Putamen (tissue), 1 donor: ENCODE measurements at regions not wholly inside any gene's neighbourhood (a gene's known extent, or its start where the extent isn't known, plus 50 kb on each side); places are given as distances from the start of the nearest gene placed in this dataset.
"Not testable (repeated sequence)": the region's sequence is repeated elsewhere in the genome, so short reads cannot be mapped to it uniquely, and the experiment has no call there.

Experiments used
- DNase-seq: peaks from one replicate; pipeline ENCODE4 v3.0.0-alpha.2; 2016; ENCODE audit warnings: low spot score

DNA sequence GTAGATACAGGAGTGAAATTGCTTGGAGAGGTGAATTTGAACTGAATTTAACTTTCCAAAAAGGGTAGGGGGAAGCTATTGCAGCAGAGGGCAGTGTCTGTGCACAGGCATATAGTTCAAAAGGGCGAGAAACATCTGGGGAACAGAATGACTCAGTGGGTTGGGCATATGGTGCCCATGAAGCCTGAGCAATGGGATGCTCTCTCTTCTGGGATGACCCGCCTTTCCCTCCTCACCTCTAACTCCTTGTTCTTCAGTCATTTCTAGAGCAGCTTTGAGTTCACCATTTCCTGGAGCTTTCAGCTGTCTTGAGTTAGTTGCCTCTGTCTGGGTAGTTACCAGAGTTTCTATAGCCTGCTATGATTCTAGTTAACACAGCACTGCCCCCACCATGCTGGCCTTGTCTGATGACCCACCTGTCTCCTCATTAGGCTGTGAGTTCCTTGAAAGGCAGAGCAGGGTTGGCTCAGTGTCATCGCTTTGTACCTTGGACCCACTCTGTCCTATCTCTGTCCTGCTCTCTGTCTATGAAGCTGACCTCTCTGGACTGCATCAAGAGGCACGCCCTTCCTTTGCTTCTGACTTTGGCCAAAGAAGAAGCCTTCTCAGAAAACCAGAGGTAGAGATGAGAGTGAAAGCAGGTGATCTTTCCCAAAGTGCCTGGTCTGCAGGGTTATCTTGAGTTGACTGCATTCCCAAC is 299.6 kb upstream of the KLF4 start:
- DNase-seq = no peak

DNA sequence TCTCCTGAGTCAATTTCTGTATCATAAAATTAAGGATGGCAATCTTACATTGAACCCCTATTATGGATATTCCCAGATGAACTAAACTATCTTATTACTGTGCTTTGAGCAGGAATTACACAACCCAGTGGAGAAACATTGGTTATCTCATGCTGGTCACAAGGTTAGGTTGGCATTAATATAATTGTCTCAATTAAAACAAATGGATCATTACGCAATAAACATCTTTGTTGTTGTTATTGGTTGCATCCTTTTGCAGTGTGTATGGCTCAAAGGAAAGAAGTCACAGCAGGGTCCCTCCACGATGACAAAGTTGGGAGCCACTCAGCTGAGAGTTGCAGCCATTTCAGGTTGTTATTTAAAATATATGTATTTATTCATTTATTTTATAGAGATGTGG is 297.0 kb upstream of the KLF4 start:
- no peak for DNase-seq

DNA sequence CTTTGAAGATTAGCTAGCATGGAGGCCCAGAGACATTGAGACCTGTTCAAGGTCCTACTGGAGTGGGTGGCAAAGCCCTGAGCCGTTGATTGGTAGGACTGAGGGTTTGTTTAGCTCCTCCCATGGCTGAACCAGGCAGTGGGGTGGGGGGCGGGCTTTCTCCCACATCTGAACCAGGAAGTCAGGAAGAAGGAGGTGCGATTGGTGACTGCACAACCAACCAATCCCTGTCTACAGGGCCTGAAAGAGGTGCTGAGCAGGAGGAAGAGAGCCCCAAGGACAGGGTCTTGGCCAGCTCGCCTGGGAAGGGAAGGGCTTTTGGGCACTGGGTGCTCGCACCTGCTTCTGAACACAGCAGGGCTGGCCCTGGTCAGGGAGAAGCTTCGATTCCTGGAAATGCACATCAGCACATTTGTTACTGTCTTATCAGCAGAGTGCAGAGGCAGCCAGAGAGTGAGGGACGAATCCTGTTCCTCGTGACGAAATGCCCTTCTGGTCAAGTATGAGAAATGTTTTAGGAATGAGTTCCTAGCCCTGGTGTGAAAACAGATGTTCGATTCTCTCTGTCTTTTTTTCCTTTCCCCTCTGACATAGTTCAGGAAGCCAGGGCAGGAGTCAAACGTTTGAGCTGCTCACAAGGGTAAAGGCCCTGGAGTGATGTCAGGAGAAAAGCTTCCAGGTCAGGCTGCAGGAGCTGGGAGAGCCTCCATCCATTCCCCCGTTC is 294.8 kb upstream of the KLF4 start:
- DNase-seq = no peak

DNA sequence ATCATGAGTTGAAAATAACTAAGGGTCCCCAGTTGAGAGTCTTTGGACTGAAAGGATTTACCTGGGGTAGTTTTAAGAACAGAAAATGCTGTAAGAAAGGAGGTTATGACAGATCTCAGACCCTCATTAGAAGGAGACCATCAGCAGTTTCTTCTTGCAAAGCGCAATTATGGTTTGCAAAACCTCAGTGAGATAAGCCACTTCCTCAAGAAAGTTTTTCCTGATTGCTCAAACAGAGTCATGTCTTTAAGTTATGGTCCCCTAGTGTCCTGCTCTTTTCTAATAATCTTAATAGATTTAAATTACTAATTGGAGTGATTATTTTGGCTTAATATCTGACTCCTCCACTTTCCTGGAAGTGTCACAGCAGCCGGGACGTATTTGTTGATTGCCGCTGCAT is 293.2 kb upstream of the KLF4 start:
- DNase-seq = no peak

DNA sequence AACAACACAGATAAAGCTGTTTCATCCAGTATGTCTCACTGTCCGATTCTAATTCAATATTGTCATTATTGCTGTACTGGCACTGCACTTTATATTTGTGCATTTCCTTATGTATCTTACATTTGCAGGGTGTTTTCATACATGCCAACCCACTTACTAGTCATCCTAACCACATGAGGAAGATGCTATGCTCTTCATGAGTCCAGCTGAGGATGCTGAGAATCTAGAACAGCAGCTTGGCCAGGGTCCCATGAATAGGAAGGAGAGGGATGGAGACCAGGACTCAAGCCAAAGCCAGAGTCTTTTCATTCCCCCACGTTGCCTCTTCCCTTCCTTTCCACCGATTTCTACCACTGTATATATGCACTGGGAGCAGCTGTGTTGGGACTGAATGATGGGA is 292.8 kb upstream of the KLF4 start:
- no peak for DNase-seq

DNA sequence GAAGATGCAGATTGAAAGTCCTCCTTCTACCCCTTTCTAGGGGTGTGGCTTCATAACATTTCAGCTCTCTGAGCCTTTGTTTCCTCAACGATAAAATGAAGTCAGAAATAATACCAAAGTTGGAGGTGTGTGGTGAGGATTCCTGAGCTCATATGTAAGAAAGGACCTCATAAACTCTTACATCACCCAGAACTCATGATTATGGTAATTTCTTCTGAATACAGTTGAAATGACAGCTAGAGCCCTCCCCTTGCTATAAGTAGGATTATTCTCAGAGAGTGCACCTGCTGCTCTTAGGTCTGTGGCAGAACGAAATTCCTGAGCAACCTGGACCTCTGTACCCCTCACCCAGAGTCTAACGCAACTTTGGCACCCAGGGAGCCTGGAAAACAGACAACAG is 291.4 kb upstream of the KLF4 start:
- DNase-seq = no peak

DNA sequence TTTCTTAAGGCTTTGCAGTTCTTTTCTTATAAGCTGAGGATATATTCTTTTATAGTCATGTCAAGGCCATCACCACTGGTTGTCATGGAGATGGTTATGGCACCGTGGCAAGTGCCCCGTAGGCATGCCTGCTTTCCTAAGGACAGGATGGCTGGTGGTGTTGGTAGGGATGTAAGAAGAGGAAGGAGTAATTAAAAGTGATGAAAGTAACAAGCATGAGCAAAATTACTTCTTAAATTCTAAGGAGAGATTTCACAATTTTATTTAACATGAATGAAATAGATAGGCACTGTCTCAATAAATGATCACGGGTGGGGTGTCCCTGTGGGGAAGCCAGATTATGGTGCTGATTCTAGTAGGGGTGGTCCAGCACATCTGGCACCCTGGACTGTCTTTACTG is 290.2 kb upstream of the KLF4 start:
- no peak for DNase-seq

DNA sequence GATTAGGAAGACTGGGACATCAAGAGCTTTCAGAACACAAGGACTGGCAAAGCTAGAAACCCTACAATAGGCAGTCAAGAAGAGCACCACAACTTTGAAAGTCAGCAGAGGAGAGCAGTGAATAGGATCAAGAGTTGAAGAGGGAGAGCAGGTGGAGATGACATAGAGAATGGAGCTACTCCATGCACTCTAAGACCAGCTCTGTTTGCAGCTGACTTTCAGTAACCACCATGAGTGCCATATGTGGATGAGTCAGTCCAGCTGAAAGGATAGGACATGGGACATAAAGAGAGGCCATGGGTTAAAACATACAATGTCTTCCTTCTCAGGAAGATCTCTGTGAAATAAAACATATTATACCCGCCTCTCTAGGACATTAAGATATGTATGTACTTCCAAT is 289.1 kb upstream of the KLF4 start:
- no peak for DNase-seq

DNA sequence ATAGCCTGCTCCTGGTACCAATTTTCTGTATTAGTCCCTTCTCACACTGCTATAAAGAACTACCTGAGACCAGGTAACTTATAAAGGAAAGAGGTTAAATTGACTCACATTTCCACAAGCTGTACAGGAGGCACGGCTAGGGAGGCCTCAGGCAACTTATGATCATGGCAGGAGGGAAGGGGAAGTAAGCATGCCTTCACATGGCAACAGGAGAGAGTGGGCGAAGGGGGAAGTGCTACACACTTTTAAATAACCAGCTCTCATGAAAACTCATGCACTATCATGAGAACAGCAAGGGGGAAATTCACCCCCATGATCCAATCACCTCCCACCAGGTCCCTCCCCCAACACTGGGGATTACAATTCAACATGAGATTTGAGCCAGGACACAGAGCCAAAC is 284.5 kb upstream of the KLF4 start:
- DNase-seq = not testable (repeated sequence)

DNA sequence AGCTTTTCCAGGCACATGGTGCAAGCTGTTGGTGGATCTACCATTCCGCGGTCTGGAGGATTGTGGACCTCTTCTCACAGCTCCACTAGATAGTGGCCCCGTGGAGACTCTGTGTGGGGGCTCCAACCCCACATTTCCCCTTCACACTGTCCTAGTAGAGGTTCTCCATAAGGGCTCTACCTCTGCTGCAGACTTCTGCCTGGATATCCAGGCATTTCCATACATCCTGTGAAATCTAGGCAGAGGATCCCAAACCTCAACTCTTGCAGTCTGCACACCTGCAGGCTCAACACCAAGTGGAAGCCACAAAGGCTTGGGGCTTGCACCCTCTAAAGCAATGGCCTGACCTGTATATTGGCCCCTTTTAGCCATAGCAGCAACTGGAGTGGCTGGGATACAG is 283.4 kb upstream of the KLF4 start:
- DNase-seq = no peak

DNA sequence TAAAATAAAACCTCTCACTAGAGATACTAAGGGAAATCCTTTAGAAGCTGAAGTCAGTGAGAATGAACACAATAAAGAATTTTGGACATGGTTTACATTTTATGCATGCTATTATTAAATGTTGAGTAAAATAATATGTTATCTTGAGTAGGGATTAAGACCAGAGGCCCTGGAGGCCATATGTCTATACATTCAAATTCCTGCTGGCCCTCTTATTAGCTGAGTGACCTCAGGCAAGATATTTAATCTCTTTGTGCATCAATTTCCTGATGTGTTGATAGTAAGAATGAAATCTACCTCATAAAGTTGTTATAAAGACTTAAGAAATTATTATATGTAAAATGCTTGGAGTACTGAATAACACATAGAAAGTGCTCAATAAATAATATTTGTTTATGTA is 281.1 kb upstream of the KLF4 start:
- DNase-seq = no peak

DNA sequence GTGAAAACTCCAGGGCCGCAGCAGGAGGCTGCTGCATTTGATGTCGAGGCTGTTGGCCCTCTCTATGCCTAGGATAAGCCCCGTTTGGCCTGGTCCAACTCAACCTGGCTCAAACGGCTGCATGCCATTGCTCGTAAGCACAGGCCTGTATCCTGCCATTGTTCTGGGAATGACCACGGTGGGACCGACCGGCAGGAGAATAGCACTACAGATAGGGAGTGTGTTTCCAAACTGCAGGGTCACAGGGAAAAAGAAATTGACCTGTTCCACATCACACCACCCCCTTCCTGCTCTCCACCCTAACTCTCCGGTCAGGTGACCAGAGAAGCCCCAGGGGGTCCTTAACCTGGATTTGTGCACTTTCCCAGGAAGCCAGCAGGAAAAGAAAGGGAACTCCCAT is 278.7 kb upstream of the KLF4 start:
- no peak for DNase-seq

DNA sequence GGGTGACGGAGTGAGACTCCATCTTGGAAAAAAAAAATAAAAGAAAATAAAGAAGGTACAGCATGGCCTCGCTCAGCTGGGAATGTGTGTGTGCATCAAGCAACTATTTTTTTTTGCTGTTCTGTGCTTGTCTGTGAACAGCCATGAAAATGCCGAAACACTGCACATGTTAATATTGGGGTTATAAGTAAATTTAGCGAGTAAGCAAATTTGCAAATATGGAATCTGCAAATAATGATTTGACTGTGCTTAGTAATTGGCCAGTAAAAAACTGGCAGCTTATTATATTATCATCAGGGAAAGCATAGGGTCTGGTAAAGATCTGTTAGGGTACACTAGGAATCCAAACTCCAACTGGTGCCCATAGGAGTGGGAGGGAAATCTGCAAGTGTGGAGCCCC is 278.1 kb upstream of the KLF4 start:
- DNase-seq = no peak

DNA sequence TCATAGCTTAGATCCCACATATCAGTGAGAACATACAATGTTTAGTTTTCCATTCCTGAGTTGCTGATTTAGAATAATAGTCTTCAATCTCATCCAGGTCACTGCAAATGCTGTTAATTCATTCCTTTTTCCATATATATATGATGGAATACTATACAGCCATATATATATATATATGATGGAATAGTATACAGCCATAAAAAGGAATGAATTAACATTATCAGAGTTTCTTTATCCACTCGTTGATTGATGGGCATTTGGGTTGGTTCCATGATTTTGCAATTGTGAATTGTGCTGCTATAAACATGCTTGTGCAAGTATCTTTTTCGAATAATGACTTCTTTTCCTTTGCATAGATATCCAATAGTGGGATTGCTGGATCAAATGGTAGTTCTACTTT is 273.9 kb upstream of the KLF4 start:
- not testable (repeated sequence) for DNase-seq

DNA sequence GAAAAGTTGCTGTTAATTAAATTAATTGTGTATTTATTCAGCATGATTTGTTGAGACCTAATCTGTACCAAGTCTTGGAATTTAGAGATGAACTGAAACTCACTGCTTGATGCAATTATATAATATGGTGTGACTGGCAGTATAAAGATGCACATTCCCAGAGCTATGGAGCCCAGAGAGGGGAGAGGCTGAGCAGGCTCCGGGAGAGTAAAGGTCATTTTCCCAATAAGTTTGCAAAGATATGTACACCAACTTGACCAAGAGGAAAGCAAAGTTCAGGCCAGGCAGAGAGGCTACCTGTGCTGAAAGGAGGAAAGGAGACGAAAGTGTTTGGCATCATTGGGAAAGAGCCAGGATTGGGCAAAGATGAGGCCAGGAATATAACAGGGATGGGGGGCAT is 271.7 kb upstream of the KLF4 start:
- DNase-seq = no peak

DNA sequence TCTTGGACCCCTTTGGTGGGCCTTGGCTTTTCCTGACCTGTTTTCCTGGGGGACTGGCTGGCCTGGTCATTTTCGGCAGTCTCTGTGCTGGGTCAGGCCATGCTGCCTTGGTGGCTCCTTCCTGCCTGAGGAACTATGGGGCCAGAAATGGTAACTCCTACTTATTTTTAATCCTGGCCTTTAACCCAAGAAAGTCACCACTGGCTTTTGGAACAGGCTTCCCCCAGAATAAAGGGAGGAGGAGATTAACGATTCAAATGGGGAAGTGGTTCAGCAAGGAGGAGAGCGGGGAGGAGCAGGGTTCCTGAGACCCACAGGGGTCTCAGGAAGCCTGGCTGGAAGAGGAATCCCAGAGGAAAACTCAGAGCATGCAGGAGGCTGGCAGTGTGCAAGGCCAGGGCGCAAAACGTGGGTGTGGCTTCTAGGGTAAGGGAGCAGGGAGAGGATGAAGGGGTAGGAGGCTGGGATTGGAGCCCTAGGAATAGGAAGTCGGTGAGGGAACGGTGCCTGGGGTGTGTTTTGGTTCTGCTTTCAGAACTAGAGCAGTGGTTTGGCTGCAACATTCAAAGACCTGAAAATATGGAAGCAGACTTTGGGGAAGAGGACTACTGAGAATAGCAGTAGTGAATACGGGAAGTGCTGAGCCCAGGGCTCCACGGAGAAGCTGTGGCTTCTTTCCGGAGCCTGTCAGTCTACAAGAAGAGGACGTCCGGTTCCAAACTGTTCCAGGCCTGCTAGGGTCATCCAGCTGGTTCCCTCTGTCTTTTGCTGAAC is 271.1 kb upstream of the KLF4 start:
- peak; percentile 47 for DNase-seq

DNA sequence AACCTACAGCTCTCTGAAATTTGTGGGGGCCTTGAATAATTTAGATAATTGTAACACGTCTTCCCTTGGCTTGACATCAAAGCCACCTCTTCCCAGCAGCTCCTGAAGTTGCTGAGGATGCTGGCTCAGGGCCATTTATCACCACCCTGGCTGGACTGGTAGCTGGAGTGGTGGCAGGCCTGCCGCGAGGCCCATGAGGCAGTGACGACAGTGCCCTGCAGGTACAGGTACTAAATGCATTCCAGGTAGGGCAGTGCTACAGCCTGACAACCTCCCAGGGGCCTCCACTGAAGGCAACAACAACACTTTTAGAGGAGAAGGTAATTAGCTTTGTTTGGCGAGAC is 270.2 kb upstream of the KLF4 start:
- DNase-seq = peak; percentile 31

DNA sequence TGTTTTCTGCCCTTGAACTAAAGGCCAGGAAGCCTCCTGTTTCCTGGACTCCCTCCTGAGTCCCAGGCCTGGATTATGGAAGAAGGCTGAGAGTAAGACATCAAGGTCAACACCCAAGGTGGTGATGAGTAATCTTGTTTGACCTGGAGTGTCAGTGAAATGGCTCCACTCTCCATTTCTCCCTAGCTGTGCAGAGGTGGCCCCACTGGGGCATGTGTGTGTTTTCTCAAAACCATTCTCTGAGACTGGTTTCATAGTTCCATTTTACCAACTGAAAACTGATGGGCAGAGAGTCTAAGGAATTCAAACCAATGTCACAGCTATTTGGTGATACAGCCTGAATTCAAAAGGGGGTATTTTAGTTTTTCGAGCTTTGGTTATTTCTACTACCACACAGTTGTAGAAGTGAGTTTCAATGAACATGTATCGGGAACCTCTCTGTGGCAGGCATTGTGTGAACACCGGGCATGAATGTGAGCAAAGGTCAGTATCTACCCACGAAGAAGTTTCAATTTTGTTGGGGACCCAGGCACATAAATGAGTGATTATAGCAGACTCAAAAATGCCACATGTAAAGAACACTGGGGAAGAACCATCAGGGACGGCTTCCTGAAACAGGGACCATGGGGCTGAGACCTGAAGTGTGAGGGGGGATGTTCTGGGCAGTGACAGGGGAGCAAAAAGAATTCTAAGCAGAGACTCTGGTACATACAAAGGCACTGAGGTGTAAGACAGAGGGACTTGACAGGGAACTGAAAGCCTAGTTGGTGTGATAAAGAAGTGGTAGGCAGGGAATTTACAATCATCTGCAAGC is 269.6 kb upstream of the KLF4 start:
- no peak for DNase-seq

DNA sequence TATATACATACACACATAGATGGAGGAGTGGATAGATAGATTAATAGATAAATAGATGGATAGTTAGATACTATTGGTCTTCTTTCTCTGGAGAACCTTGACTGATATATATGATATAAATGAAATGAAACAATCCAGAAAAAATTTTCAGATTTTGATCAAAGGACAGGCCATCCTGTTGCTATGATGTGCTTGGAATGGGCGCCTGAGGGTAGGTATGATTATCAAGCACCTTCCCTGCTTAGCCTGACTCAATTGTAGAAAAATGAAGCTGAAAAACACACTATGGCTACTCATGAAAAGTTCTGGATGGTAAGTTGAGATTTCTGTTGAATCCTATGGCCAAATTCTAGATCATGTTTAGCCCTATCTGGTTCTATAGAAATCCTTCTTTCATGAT is 266.5 kb upstream of the KLF4 start:
- DNase-seq = no peak

DNA sequence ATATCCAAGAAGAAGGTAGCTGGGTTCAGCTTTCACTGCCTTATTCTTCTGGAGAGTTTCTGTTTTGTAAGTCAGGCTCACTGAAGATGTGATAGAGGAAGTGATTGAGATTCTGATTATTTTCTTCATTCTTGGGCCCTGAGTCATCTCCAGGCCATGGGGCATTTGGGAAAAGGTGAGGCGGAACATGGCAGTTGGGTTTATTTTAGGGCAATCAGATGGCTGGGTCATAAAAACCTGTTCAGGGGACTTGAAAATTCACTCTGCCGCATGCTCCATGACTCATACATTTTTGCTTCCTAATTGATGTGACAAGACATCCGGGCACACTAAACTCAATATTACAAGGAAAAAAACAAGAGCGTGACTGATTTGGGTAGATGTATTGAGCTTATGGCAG is 265.7 kb upstream of the KLF4 start:
- DNase-seq = no peak

DNA sequence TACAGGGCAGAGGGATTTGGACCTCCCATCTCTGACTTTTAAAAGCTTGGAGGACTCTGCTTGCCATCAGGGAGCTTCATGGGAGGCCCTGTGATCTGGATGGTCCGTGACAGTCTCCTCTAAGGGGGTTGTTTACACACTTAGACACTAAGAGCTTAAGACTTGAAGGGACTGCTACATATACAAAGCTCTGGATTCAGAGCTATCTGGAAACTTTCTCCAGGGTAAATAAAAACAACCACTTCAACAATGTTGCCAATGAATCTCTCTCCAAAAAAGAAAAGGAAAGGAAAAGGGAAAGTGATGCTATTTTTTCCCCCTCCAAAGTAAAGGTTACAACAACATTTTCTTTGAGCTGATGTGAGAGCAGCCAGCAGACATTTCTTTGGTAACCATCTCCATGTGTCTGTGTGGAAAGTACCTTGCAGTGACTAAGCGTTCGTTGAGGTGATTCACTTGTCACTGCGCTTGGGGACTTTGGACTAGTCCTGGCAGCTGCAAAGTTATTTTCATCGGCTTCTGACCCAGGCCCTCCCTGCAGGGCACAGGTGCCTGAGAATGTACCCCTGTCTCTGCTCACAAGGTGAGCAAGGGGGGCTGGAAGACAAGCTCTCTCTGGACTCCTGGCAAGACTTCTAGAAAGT is 262.1 kb upstream of the KLF4 start:
- no peak for DNase-seq
